GM21723 (cell line): ENCODE measurements at regions not wholly inside any gene's neighbourhood (a gene's known extent, or its start where the extent isn't known, plus 50 kb on each side); places are given as distances from the start of the nearest gene placed in this dataset.

Experiments used
- ATAC-seq: cut with Tn5 transposase; IDR thresholded peaks from one replicate; pipeline ENCODE4 v1.9.1; 2021; ENCODE audit warnings: mild to moderate bottlenecking, moderate library complexity; ENCODE audit not compliant: unreplicated experiment

DNA sequence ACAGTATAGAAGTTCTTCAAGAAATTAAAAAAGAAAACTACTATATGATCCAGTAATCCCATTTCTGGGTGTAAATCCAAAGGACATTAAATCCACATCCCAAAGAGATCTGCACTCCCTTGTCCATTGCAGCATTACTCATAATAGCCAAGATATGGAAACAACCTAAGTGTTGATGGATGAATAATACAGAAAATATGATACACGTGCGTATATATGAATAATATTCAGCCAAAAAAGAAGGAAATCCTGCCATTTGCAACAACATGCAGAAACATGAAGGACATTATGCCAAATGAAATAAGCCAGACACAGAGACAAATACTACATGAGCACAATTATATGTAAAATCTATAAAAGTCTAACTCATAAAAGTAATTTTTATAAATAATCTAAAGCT lies 306.3 kb upstream of the ANO3 start:
- ATAC-seq, result no peak

DNA sequence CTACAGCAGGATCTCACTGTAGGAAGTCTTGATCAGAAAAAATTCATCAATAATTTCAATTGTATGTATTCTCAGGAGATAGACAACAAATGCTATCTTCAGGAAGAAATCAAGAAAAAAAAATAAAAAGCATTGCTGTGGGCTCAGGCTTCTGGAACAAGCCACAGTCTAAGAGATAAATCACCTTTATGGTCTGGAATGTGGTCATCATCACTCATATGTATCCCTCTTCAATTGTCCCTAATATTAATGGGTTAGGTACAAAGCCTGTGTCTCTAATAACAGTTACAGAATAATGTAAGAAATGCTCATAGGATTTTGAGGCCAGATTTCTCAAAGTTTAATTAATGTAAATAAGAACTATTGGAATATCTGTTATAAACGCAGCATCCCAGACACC lies 305.9 kb upstream of the ANO3 start:
- no peak for ATAC-seq

DNA sequence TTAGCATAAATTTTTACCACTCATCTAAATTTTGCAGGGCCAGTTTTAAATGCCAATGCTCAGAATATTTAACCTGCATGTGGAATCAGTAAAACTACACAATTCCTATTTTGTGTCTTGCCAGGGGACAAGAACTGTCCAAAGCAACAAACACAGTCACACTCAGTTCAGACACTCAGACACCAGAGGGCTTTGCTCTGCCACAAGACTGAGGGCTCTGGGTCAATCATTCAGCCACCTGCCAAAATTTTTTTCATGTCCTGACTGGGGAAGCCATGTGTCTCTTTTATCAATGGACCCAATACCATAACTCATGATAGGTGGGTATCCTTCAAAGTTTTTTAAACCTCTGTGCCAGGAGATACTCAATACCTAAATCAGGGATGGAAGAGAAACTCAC lies 304.0 kb upstream of the ANO3 start:
- ATAC-seq, result peak; percentile 70

DNA sequence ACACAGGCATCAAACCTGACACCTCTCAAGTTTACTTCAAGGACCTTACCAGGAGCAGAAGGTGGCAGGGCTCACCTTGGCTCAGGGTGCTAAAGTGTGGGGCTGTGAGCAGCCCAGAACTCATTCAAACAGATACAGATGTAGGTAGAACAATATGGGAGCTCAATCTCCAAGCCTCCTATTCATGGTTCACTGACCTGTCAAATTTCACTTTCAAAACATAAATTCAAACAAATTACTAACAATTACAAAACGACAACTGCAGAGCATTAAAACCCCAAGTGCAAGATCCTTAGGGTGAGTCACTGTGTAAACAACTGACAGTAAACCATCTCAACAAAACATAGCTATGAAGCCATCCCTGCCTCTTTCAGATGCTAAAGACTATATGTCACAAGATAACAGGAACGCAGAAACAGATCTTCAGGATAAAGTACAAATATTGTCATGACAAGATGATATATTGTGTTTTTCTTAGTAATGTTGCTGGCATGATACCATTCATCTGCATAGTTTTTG lies 303.5 kb upstream of the ANO3 start:
- ATAC-seq, result peak; percentile 54

DNA sequence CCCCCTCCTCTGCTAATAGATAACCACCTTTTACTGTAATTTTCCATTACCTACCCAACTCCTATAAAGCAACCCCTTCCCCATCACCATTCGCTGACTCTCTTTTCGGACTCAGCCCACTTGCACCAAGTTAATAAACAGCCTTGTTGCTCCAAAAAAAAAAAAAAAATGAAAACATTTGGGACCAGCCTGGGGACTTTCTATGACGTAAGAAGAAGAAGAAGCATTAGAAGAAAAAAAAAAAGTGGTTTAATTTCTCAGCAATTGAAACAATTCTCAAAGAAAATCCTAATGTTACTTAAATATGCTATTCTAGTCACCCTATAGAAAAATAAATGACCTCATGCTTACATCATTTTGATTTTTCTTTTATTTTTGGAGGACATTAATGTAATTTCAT lies 301.5 kb upstream of the ANO3 start:
- no peak for ATAC-seq

DNA sequence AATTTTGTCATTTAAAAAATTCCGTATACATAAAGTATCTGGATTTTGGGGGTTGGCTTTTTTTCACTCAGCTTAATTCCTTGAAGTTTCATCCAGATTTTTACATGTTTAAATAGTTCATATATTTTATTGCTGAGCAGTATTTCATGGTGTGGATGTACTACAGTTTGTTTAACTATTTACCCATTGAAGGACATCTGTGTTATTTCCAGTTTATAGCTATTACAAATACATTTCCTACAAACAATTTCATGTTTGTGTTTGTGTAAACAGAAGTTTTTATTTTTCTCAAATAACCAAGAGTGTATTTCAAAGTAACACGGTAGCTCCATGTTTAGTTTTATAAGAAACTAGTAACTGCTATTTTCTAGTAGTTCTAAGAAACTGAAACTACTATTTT lies 299.7 kb upstream of the ANO3 start:
- ATAC-seq, result no peak

DNA sequence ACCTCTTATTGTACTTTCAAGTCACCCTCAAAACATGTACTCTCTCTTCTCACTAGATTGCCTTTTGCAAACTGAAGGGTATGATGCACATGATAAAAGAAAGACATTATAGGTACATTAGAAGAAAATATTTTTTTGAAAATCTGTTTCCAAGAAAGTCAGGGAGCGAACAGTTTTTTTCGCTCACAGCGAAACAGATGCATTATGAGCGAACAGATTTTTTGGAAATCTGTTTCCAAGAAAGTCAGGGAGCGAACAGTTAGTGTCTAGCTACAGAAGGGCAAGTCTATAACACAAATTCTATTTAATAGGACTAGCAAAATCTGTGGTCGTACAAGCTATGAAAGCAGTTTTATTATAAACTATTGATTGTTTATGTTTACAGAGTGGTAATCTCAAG lies 296.2 kb upstream of the ANO3 start:
- ATAC-seq, result no peak

DNA sequence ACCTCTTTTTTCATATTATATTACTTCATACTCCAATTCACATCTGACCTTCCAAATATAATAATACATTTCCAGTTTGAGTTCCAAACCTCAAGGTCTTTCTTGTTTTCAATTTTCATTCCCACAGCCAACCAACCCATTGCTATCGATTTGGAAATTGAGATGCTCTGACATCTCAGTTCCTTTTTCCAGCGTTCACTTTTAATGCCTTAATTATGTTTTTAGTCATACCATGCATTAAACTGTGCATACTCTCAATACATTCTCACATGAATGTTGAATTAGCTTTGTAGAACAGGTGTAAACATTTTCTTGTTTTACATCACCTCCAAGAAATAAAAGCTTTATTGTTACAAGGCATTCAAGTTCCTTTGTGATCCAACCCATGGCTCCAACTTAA lies 294.2 kb upstream of the ANO3 start:
- ATAC-seq, result peak; percentile 66

DNA sequence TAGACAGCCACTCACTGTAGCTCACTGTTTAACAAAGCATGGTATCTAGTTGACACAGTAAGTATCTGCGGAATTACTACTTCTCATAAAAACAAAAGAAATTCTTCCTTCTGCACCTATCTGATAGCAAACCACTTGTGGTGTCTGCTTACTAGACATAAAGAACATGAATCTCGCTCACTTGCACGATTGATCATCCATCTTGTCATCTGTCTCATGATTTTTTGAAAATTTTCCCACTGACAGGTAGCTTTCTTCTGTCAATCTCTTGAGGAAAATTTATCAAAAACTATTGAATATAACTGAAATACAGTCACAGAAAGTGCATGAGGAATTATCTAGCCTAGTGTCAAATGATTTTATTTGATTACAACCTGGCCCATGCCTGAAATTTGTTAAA lies 291.6 kb upstream of the ANO3 start:
- ATAC-seq, result no peak

DNA sequence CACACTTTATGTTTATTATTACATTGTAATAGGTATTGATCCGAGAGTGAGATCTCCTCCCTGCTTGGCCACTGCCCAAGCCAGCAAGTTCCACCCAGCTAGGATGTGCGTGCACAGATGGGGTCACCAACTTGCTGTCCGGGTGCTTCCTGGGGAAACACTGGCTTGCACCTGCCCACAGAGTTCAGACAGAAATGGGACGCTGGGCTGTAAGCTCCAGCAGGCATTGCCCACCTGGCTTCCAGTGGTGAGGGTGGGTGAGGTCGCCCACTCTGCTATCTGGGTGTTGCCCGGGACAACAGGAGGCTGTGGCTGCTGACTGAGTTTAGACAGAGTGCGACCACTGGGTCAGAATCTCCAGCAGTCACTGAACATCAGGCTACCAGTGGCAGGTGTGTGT lies 289.8 kb upstream of the ANO3 start:
- ATAC-seq, result no peak

DNA sequence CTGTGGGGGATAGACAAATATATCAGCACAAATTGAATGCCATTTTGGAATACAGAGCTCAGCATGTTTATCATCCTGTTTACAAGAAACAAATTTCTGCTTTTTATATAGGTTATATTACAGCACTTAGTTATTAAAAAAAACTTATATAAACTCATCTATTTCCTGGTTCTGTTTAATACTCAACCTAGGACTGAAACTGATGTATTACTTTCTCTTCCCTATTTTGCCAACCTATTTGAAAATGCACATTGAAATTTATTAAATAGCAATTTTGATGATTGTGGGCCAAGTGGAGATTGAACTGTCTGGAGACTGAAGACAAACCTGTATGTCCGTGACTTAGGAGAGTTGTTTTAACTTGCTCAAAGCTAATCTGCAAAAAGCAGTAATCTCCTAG lies 288.3 kb upstream of the ANO3 start:
- peak; percentile 81 for ATAC-seq

DNA sequence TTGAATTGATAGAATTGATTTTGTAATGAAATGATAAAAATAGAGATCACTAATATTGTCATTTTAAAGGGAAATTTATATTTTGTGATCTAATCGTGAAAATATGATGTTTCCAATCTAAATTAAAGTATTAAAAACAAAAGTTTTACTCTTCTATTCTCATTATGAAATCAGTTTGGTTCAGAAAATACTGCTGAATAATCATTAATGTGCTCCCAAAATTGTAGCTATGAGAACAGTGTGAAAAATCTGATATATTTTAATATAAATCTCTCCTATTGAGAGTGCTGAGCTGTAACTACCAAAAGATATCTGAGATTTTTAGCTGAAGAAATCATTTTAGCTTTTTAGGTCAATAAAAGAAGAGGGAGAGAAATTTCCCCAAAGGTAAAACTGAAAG lies 287.5 kb upstream of the ANO3 start:
- ATAC-seq, result no peak

DNA sequence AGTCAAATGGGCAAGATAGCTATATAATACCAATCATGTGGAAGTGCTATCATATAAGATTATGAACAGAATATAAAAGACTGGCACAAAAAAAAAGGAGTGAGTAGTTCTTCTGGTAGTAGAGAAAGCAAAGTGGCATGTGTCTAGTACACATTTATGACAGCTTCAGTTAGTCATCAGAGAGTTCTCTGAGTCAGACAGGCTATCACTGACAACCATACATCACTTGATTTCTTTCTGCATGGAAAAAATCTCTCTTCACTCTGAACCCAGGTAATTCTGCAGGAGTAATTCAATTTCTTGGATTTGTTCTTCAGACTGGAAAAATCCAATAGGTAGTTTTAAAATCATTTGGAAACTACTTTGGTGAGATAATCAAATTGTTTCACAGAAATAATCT lies 286.8 kb upstream of the ANO3 start:
- ATAC-seq, result no peak

DNA sequence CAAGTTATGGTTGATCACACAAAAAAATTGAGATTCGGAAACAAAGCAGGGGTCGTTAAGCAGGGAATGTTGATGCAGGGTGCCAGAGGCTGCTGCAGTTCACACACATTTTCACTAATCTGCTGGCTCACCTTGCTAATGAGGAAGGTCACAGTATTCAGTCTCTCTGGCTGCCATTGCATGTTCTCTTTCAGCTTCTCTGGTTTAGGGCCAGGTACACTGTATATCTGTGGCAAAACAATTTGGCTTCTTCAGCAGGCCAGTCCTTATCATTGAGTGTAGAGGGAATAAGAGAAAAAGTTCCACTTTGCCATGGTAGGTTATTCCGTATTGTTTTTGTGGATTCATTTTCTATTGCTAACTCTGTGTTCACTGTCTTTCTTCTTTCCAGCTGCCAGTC lies 283.7 kb upstream of the ANO3 start:
- ATAC-seq, result no peak

DNA sequence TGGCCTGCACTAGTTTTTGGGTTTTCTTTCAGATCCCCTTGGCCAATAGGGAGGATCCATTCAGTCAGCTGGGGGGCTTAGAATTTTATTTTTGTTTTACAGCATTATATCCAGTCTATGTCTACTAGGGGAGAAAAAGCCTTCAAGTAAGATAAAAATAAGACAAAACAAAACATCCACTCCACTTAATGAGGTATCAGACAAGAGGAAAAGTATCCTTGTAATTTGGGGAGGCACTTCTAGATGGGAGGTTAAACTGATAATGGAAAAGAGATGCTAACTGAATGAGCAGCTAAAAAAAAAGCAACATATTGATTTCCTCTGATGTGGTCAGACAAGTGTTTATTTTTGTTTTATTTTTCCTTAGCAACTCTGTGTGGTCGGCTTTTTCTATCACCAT lies 278.0 kb upstream of the ANO3 start:
- no peak for ATAC-seq

DNA sequence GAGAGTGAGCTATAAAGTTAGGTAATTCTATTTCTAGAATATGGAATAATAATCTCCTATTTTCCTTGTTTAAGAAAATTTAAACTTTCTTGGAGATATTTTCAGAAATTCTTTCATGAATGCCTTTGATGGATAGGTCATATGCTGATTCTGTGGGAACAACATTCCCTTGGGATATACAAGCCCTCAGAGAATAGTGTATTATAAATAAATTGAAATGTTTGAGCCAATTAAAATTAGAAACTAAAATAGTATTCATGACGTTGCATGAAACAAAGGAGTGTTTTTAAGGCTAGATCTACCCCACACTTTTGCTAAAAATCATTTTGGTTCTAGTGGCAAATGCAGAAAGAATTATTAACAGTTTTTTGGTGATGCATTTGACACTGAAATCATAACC lies 269.3 kb upstream of the ANO3 start:
- ATAC-seq, result no peak

DNA sequence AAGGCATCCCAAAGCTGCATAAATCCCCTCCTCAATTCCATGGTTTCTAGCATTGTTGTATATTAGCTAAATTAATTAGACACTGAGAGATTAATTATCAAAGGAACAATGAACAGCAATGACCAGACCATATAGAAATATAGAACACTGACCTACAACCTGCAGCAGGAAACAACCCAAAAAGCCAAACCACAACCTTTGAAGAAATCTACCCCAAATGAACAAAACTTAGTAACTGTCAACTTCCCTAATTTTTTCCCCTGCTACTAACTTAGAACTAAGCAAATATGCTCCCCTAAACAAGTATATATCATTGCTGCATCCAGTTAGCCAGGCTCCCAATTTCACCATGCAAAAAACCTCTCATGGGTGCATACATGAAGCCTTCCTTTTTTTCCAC lies 268.0 kb upstream of the ANO3 start:
- ATAC-seq, result peak; percentile 70

DNA sequence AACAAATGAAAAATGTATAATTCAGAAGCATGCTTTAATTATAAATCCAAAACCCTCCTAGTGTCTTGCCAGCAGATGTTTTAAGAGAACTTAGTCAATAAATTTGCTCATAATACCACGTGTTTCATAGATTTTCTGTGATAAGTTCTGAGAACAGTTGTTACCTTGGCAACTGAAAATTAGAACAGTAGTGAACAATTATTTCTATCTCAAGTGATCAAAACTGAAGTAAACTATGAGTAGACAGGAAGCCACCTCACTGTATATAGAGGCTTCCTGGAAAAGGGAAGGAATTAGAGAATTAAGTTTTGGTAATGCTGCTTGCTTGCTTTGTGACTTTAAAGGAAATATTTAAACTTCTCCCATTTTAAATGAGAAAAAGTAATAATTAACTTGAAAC lies 266.0 kb upstream of the ANO3 start:
- no peak for ATAC-seq

DNA sequence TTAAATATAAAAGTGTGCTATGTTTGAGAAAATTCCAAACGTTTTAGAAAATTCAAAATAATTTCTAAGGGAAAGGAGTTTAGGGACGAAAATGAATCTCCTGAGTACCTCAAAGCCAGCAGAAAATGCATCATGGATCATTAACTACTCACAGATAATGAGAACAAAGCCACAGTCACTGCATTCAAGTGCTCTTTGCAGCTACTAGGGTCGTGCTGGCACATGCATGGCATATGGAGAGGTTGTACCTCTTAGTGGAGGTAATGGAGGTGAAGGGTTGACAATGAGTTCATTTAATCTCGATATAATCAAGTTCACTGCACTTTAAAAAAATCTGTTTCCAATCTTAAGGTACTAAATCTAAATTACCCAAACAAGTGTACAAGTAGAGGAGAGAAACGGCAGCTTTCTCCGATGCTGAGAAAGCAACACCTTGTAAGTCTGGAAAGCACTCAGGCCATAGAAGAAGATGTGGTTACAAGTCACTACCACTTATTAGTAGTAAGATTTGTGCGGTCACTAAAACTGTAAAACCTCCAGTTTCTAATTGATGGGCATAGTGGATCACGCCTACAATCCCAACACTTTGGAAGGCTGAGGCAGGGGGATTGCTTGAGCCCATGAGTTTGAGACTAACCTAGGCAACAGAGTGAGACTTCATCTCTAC lies 261.1 kb upstream of the ANO3 start:
- no peak for ATAC-seq

DNA sequence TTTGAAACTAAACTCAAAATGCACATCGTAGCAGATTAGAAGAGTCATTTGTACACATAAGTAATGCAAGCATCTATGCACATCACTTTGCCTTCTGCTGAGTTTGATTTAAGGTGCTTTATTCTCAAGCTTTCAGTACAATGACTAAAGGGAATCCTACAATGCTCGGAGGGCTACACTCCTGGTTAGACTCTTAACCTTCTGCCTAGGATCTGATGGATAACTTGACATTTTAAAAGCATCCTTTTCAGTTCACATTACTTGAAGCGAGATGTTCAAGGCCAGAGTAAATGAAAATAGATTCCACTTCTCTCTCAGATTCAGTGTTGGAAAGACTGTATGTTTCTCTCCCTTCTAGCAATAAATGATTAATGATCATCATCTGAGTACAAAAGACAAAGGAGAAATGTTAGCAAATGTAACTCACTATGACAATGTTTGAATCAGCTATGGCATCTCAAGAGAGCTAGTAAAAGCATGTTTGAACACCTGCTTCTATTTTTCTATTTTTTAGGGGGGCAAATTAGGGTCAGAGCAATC lies 259.2 kb upstream of the ANO3 start:
- no peak for ATAC-seq

DNA sequence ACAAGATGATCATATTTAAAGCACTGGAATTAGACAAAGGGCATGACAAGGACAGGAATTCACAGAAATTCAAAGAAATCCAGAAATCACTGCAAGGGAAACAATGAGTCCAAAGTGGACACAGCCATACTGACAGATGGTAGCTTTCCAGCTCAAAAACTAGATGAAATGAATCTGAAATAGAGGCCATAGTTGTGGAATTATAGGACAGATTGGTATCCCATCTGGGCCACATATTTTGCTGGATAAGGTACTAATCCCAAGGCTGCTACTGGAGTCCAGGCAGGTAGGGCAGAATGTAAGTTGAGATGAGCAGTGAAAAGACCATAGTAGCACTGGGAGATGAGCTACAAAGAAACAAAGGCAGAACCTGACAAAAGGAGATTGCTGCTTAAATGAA lies 258.3 kb upstream of the ANO3 start:
- no peak for ATAC-seq

DNA sequence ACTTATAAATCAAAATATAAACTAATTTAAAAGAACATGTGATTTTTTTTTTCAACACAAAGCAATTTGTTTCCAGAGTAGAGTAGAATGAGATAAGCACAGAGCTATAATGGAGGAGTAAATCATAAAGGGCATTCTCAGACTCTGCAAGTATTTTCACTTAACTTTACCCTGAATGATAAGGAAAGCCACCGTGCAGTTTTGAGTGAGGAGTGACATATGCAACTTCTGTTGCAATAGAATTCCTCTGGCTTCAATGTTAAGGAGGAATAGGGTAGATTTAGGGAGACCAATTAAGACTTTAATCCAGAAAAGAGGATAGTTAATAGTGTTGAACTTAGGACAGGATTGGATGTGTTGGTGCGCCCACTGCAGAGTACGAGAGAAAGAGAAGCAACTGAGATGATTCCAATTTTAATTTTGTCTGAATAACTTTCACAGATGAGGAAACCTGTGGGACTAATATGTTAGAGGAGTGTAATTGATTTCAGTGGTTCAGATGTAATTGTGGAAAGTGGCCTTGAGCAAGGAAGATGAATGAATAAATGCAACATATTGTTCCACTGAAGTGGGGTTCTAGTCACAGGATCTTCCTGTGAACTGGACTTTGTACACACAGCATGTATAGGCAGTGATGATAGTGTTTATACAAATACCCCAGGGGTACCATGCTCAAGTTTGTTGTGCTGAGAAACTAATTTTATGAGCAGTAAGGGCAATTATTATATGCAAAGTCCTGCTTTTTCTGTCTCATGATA lies 255.5 kb upstream of the ANO3 start:
- ATAC-seq, result no peak
